IMR-90 (cell line): ENCODE measurements at regions not wholly inside any gene's neighbourhood (a gene's known extent, or its start where the extent isn't known, plus 50 kb on each side); places are given as distances from the start of the nearest gene placed in this dataset.

Experiments
- BHLHE40 ChIP-seq: fragments of 150-350 bp; IDR thresholded peaks from 2 replicates; pipeline ENCODE4 v1.6.1; 2016; ENCODE audit warnings: mild to moderate bottlenecking, low read depth, low read length
- CEBPB ChIP-seq: IDR thresholded peaks from 2 replicates; pipeline ENCODE4 v1.6.1; 2012; ENCODE audit warnings: low read depth, low read length, improper control_type of control experiment
- CHD1 ChIP-seq: IDR thresholded peaks from 2 replicates; pipeline ENCODE4 v1.6.1; 2012; ENCODE audit warnings: low read depth, low read length, improper control_type of control experiment
- FOS ChIP-seq: fragments of 150-350 bp; IDR thresholded peaks from 2 replicates; pipeline ENCODE4 v1.6.1; 2016; ENCODE audit warnings: low read depth, low read length
- MAFK ChIP-seq: IDR thresholded peaks from 2 replicates; pipeline ENCODE4 v1.6.1; 2012; ENCODE audit warnings: low read depth, low read length, improper control_type of control experiment
- MAZ ChIP-seq: IDR thresholded peaks from 2 replicates; pipeline ENCODE4 v1.6.1; 2012; ENCODE audit warnings: low read depth, mild to moderate bottlenecking, low read length, improper control_type of control experiment, moderate library complexity, borderline replicate concordance
- POLR2A ChIP-seq: IDR thresholded peaks from 2 replicates; pipeline ENCODE4 v1.6.1; 2012; ENCODE audit warnings: mild to moderate bottlenecking, low read depth, low read length
- RFX5 ChIP-seq: IDR thresholded peaks from 2 replicates; pipeline ENCODE4 v1.8.0; 2012; ENCODE audit warnings: low read depth, mild to moderate bottlenecking, low read length, moderate library complexity
- TF ChIP-seq, protein P1 (sequence below): conservative IDR thresholded peaks from 2 replicates; pipeline ENCODE4 v1.5.1; 2012; ENCODE audit warnings: mild to moderate bottlenecking, low read depth, low read length, improper control_type of control experiment

DNA sequence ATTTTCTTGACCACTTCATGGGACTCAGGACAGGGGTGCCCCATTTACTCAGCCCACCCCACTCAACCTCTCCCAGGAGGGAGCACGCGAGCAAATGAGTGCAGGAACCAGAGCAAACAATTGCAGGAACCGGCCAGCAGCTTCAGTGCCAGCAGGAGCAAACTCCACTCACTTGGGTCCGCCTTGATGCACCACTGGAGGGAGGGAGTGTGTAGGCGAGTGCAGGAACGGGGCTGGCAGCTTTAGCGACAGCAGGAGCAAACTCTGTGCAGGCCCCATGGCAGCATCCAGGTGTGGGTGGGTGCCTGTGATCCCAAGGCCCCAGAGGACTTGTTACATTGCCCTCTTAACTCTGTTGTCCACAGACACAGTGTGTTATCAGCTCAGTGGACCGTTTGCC, 1667.3 kb upstream of the CELF4 start:
- TF ChIP-seq FOS (no peak), POLR2A (no peak), MAZ (no peak), MAFK (no peak), BHLHE40 (no peak), CHD1 (no peak), RFX5 (no peak), CEBPB (no peak)
- TF ChIP-seq, protein P1, sequence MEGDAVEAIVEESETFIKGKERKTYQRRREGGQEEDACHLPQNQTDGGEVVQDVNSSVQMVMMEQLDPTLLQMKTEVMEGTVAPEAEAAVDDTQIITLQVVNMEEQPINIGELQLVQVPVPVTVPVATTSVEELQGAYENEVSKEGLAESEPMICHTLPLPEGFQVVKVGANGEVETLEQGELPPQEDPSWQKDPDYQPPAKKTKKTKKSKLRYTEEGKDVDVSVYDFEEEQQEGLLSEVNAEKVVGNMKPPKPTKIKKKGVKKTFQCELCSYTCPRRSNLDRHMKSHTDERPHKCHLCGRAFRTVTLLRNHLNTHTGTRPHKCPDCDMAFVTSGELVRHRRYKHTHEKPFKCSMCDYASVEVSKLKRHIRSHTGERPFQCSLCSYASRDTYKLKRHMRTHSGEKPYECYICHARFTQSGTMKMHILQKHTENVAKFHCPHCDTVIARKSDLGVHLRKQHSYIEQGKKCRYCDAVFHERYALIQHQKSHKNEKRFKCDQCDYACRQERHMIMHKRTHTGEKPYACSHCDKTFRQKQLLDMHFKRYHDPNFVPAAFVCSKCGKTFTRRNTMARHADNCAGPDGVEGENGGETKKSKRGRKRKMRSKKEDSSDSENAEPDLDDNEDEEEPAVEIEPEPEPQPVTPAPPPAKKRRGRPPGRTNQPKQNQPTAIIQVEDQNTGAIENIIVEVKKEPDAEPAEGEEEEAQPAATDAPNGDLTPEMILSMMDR, result no peak
